HCT116 (cell line): ENCODE measurements at regions not wholly inside any gene's neighbourhood (a gene's known extent, or its start where the extent isn't known, plus 50 kb on each side); places are given as distances from the start of the nearest gene placed in this dataset.

Experiments
- CEBPB ChIP-seq: IDR thresholded peaks from 2 replicates; pipeline ENCODE4 v1.6.1; 2012; ENCODE audit warnings: low read depth
- CTCF ChIP-seq, 3 experiments: fragments of 200-600 bp in 1 of 3; sonication (generic) in 1 of 3; IDR thresholded peaks in 2 of 3; conservative IDR thresholded peaks in 1 of 3; 2 replicates each; pipeline ENCODE4 v1.5.1; 2012 to 2017; ENCODE audit warnings: low read depth in 2 of 3, low read length in 2 of 3, antibody characterized with exemption in 1 of 3, borderline replicate concordance in 1 of 3, control low read depth in 1 of 3, mild to moderate bottlenecking in 1 of 3, mixed read lengths in 1 of 3, mixed run types in 1 of 3, moderate library complexity in 1 of 3; ENCODE audit not compliant: insufficient read depth in 1 of 3
- EZH2phosphoT487 ChIP-seq: fragments of 200-600 bp; IDR thresholded peaks from 2 replicates; pipeline ENCODE4 v1.6.1; 2018; ENCODE audit warnings: antibody characterized with exemption, borderline replicate concordance
- MAX ChIP-seq: IDR thresholded peaks from 2 replicates; pipeline ENCODE4 v1.6.1; 2012
- POLR2A ChIP-seq: IDR thresholded peaks from 2 replicates; pipeline ENCODE4 v1.7.0; 2011; ENCODE audit warnings: borderline replicate concordance; ENCODE audit not compliant: insufficient read depth, insufficient read length; ENCODE audit errors: extremely low read depth
- POLR2AphosphoS5 ChIP-seq: IDR thresholded peaks from 2 replicates; pipeline ENCODE4 v1.6.1; 2011; ENCODE audit warnings: mild to moderate bottlenecking, low read depth, low read length, moderate library complexity
- YY1 ChIP-seq: IDR thresholded peaks from 2 replicates; pipeline ENCODE4 v1.6.1; 2011; ENCODE audit warnings: low read length, low read depth, moderate library complexity, mild to moderate bottlenecking; ENCODE audit not compliant: insufficient replicate concordance; ENCODE audit errors: extremely low read depth

GRCh38 chr6:6780231-6780630, 191.7 kb downstream of the LY86 start:
- TF ChIP-seq MAX (no peak), CTCF (IDR thresholded peaks at IDR 0.05 in 2 of 3, conservative IDR thresholded peaks at IDR 0.05 in 1 of 3; ENCODE audit: borderline replicate concordance in 1 of 3, insufficient read depth in 1 of 3, low read depth in 2 of 3, low read length in 2 of 3) (no peak), EZH2phosphoT487 (no peak), POLR2A (no peak), YY1 (no peak), CEBPB (no peak), POLR2AphosphoS5 (no peak)
